HEK293T (cell line): ENCODE measurements at regions not wholly inside any gene's neighbourhood (a gene's known extent, or its start where the extent isn't known, plus 50 kb on each side); places are given as distances from the start of the nearest gene placed in this dataset.

ENCODE experiments used
- CTCF ChIA-PET: fragments of 350-600 bp; formaldehyde crosslinking; extraction: SDS; loops from one replicate; lab custom pipeline; 2021; ENCODE audit warnings: antibody characterized with exemption, inconsistent platforms; lab: Yijun Ruan, JAX
- POLR2A ChIA-PET: fragments of 350-600 bp; formaldehyde crosslinking; extraction: SDS; loops from one replicate; lab custom pipeline; 2020; ENCODE audit warnings: antibody characterized with exemption, inconsistent platforms; lab: Yijun Ruan, JAX
- DNase-seq: peaks from one replicate; pipeline ENCODE4 v3.0.0; 2012; ENCODE audit warnings: mixed read lengths; ENCODE audit errors: extremely low spot score
- ARNT ChIP-seq: fragments of 450-650 bp; IDR thresholded peaks from 2 replicates; pipeline ENCODE4 v1.6.1; 2017; ENCODE audit warnings: mild to moderate bottlenecking
- BHLHE40 ChIP-seq: fragments of 450-650 bp; IDR thresholded peaks from 2 replicates; pipeline ENCODE4 v1.6.1; 2016; ENCODE audit warnings: mild to moderate bottlenecking, moderate library complexity, borderline replicate concordance
- CTBP1 ChIP-seq: fragments of 450-650 bp; IDR thresholded peaks from 2 replicates; pipeline ENCODE4 v1.6.1; 2016; ENCODE audit warnings: borderline replicate concordance
- ELF4 ChIP-seq: fragments of 450-650 bp; IDR thresholded peaks from 2 replicates; pipeline ENCODE4 v1.6.1; 2017; ENCODE audit warnings: antibody characterized with exemption
- FOXA1 ChIP-seq: fragments of 450-650 bp; IDR thresholded peaks from 2 replicates; pipeline ENCODE4 v1.6.1; 2016; ENCODE audit warnings: mild to moderate bottlenecking
- FOXK2 ChIP-seq: fragments of 450-650 bp; IDR thresholded peaks from 2 replicates; pipeline ENCODE4 v1.6.1; 2016; ENCODE audit warnings: mild to moderate bottlenecking
- FOXM1 ChIP-seq: fragments of 450-650 bp; IDR thresholded peaks from 2 replicates; pipeline ENCODE4 v1.6.1; 2017; ENCODE audit warnings: mild to moderate bottlenecking, borderline replicate concordance
- HDGF ChIP-seq: fragments of 450-650 bp; IDR thresholded peaks from 2 replicates; pipeline ENCODE4 v1.6.1; 2017; ENCODE audit warnings: antibody characterized with exemption, borderline replicate concordance
- L3MBTL2 ChIP-seq: fragments of 450-650 bp; conservative IDR thresholded peaks from 2 replicates; pipeline ENCODE4 v1.6.1; 2016; ENCODE audit warnings: mild to moderate bottlenecking
- LEF1 ChIP-seq: fragments of 450-650 bp; IDR thresholded peaks from 2 replicates; pipeline ENCODE4 v1.6.1; 2017; ENCODE audit warnings: mild to moderate bottlenecking, borderline replicate concordance
- NFRKB ChIP-seq: fragments of 450-650 bp; IDR thresholded peaks from 2 replicates; pipeline ENCODE4 v1.6.1; 2016; ENCODE audit warnings: mild to moderate bottlenecking, moderate library complexity
- SP1 ChIP-seq: fragments of 450-650 bp; IDR thresholded peaks from 2 replicates; pipeline ENCODE4 v1.6.1; 2017
- SUZ12 ChIP-seq: fragments of 450-650 bp; IDR thresholded peaks from 2 replicates; pipeline ENCODE4 v1.6.1; 2016; ENCODE audit warnings: mild to moderate bottlenecking
- TARDBP ChIP-seq: fragments of 450-650 bp; IDR thresholded peaks from 2 replicates; pipeline ENCODE4 v1.6.1; 2016
- ZNF384 ChIP-seq: fragments of 450-650 bp; IDR thresholded peaks from 2 replicates; pipeline ENCODE4 v1.6.1; 2016
- TF ChIP-seq, protein P1 (sequence below): fragments of 450-650 bp; IDR thresholded peaks from 2 replicates; pipeline ENCODE4 v1.6.1; 2016

DNA sequence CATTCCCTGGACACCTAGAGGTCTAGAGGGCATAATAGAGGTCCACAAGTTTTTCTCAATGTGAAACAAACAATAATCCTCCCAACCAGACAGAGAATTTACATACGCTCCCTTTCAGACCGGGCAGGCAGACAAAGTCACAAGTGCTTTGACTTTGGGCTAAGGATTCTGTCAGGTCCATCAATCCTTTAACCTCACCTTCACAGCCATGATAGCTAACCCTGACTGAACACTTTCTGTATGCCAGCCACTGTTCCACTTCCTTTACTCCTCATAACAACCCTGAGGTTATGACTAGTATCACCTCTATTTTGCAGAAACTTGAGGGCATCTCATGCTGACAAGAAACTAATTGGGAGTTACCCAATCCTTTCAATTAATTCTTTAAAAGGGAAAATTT is 118.8 kb upstream of the AFF2 start:
- DNase-seq, result no peak
- ChIA-PET POLR2A (no interaction called here), CTCF (no interaction called here)
- TF ChIP-seq CTBP1 (no peak), SP1 (no peak), SUZ12 (no peak), FOXM1 (no peak), NFRKB (no peak), LEF1 (no peak), ZNF384 (no peak), ELF4 (no peak), ARNT (no peak), L3MBTL2 (no peak), FOXA1 (no peak), FOXK2 (no peak), BHLHE40 (no peak), TARDBP (no peak), HDGF (no peak)
- TF ChIP-seq, protein P1, sequence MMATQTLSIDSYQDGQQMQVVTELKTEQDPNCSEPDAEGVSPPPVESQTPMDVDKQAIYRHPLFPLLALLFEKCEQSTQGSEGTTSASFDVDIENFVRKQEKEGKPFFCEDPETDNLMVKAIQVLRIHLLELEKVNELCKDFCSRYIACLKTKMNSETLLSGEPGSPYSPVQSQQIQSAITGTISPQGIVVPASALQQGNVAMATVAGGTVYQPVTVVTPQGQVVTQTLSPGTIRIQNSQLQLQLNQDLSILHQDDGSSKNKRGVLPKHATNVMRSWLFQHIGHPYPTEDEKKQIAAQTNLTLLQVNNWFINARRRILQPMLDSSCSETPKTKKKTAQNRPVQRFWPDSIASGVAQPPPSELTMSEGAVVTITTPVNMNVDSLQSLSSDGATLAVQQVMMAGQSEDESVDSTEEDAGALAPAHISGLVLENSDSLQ, result no peak

DNA sequence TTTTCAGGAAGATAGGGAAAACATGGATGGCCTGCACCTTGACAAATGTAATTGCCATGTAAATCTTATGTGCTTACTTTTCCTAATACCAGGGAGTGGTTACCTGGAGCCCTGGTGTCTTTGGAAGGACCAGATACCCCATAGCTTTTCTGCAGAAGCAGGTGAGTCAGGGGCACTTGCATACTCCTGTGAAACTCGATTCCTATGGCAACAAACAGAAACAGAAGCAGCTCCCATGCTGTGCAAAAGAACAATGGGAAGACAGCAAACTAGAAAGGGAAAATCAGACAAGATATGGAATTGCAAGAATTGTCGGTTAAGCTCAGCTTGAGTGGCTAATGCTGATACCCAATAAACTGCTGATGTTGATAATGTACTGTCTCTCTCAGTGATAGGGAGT is 117.4 kb upstream of the AFF2 start:
- TF ChIP-seq NFRKB (no peak), ARNT (no peak), LEF1 (no peak), SUZ12 (no peak), FOXK2 (no peak), HDGF (no peak), L3MBTL2 (no peak), ZNF384 (no peak), ELF4 (no peak), SP1 (no peak), BHLHE40 (no peak), CTBP1 (no peak), FOXM1 (no peak), FOXA1 (no peak)
- TF ChIP-seq, protein P1, result no peak
- POLR2A ChIA-PET, result no interaction called here
- CTCF ChIA-PET, result no interaction called here
- DNase-seq, result no peak

DNA sequence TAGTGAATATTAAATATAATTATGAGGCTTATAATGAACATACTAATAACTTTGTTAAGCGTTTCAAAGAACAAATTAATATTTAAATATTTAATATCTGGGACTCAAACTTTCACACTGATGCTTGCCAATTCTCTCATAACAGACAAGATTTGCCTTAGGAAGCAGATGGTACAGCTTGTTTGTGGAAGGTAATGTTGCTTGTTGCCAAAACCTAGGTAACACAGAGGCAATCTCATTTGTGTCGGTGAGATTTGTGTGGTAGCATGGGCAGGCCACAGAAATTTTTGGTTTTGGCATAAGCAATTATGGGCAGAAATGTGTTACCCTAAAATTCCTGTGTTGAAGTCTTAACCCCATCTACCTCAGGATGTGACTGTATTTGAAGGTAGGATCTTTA is 114.9 kb upstream of the AFF2 start:
- POLR2A ChIA-PET, result no interaction called here
- CTCF ChIA-PET, result no interaction called here
- no peak for DNase-seq

DNA sequence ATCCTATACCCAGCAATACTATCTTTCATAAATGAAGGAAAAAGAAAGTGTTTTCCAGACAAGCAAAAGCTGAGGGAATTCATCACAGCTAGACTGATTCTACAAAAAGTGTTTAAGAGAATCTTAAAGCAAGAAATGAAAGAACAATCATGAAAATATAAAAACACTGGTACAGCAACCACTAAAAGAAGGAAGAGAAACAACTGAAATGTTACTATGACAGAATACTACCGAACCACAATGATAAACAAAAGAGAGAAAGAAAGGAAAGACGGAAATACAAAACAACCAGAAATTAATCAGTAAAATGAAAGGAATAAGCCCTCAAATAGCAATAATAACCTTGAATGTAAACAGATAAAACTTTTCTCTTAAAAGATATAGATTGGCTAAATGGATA is 110.8 kb upstream of the AFF2 start:
- TF ChIP-seq CTBP1, result no peak
- no peak for TF ChIP-seq ZNF384
- TF ChIP-seq FOXM1, result no peak
- TF ChIP-seq BHLHE40, result no peak
- no peak for TF ChIP-seq FOXA1
- no peak for TF ChIP-seq LEF1
- ChIA-PET POLR2A (no interaction called here), CTCF (no interaction called here)
- DNase-seq, result no peak

More for the DNA sequence above, 114.9 kb upstream of the AFF2 start:
- no peak for TF ChIP-seq ARNT
- TF ChIP-seq, protein P1, result no peak
- TF ChIP-seq CTBP1, result no peak
- TF ChIP-seq ELF4, result no peak
- no peak for TF ChIP-seq BHLHE40
- no peak for TF ChIP-seq SUZ12
- no peak for TF ChIP-seq FOXA1
- TF ChIP-seq ZNF384, result no peak
- no peak for TF ChIP-seq HDGF
- no peak for TF ChIP-seq NFRKB
- no peak for TF ChIP-seq L3MBTL2

DNA sequence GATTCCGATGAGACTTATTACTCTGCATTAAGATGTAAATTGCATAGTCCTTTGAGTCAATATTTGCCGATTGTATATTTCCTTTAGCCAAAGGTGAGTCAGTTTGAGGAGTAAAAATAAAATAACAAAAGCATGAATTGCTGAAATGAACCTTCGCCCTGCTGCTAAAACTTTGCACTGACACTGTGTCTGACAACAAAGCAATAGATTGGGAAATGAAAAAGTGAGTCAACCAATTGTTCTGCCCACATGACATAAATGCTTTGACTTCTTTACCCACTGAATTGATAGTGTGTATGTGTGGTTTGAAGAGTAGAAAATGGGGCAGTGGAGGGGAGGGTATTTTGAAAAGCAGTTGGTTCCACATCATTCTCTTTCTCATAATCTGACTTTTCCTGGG is 88.4 kb upstream of the AFF2 start:
- POLR2A ChIA-PET, result no interaction called here

DNA sequence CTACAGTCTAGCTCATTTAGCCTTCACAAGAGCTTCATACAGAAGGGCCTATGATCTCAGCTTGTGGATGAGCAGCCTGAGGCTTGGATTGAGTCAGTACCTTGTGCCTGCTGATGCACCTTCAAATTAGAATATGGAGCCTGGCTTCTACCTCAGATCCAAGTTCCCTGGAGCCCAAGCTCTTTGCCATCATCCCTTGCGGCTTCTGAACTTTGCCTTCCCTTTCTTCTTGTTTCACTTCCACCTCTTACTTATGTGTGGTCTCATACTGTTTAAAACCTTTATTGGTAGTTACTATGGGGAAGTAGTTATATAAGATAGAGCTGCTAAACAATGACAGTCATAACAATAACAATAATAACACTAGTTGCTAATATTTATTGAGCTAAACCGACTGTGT is 84.3 kb upstream of the AFF2 start:
- POLR2A ChIA-PET, result no interaction called here
- no peak for DNase-seq
- TF ChIP-seq LEF1 (no peak), HDGF (no peak), CTBP1 (no peak), ZNF384 (no peak), FOXK2 (no peak), TARDBP (no peak), FOXM1 (no peak), ARNT (no peak), SUZ12 (no peak), FOXA1 (no peak), SP1 (no peak), BHLHE40 (no peak)
- TF ChIP-seq, protein P1, result no peak
- CTCF ChIA-PET, result no interaction called here

More for the DNA sequence above, 88.4 kb upstream of the AFF2 start:
- CTCF ChIA-PET, result no interaction called here
- no peak for DNase-seq
- TF ChIP-seq HDGF (no peak), FOXK2 (no peak), SUZ12 (no peak), BHLHE40 (no peak), ARNT (no peak)
- TF ChIP-seq, protein P1, result no peak
